ENCODE measurements at regions not wholly inside any gene's neighbourhood (a gene's known extent, or its start where the extent isn't known, plus 50 kb on each side); places are given as distances from the start of the nearest gene placed in this dataset.

- TF ChIP-seq, protein P1, sequence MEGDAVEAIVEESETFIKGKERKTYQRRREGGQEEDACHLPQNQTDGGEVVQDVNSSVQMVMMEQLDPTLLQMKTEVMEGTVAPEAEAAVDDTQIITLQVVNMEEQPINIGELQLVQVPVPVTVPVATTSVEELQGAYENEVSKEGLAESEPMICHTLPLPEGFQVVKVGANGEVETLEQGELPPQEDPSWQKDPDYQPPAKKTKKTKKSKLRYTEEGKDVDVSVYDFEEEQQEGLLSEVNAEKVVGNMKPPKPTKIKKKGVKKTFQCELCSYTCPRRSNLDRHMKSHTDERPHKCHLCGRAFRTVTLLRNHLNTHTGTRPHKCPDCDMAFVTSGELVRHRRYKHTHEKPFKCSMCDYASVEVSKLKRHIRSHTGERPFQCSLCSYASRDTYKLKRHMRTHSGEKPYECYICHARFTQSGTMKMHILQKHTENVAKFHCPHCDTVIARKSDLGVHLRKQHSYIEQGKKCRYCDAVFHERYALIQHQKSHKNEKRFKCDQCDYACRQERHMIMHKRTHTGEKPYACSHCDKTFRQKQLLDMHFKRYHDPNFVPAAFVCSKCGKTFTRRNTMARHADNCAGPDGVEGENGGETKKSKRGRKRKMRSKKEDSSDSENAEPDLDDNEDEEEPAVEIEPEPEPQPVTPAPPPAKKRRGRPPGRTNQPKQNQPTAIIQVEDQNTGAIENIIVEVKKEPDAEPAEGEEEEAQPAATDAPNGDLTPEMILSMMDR (IDR thresholded peaks at IDR 0.05 in 8 of 11, conservative IDR thresholded peaks at IDR 0.05 in 3 of 11): no peak
- no peak for TF ChIP-seq POLR2AphosphoS5 (IDR thresholded peaks at IDR 0.05)
These were observed 111.9 kb upstream of the SIRPG start for GRCh38 chr20:1769491-1769890.
